GM21423 (cell line): ENCODE measurements at regions not wholly inside any gene's neighbourhood (a gene's known extent, or its start where the extent isn't known, plus 50 kb on each side); places are given as distances from the start of the nearest gene placed in this dataset.

Source experiments
- ATAC-seq: cut with Tn5 transposase; IDR thresholded peaks from one replicate; pipeline ENCODE4 v1.9.1; 2021; ENCODE audit warnings: mild to moderate bottlenecking, moderate library complexity; ENCODE audit not compliant: unreplicated experiment

DNA sequence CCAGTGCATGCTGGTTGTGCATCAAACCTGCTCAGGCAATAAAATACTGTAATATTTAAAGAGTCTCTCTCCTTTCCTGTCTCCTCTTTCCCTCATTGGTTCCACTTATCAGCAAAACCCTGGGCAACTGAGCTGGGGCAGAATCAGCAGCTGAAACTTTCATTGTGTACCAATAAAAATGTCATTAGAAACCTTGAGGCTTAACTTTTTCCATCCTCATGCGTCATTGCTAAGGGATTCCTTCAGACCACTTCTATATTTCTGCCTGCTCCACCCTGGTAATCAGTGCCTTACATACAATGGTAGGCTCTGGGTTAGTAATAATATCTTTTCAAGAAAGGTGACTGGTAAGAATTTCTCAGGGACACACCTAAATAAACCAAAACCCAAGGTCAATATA lies 880.3 kb downstream of the RPA4 start:
- ATAC-seq, result no peak

- no peak for ATAC-seq
Measured at GRCh38 chrX:97766501-97767095, 882.9 kb downstream of the RPA4 start.

- no peak for ATAC-seq
Measured at GRCh38 chrX:97787311-97787710, 903.6 kb downstream of the RPA4 start.

GRCh38 chrX:97787849-97788248 lies 904.1 kb downstream of the RPA4 start:
- ATAC-seq, result no peak

DNA sequence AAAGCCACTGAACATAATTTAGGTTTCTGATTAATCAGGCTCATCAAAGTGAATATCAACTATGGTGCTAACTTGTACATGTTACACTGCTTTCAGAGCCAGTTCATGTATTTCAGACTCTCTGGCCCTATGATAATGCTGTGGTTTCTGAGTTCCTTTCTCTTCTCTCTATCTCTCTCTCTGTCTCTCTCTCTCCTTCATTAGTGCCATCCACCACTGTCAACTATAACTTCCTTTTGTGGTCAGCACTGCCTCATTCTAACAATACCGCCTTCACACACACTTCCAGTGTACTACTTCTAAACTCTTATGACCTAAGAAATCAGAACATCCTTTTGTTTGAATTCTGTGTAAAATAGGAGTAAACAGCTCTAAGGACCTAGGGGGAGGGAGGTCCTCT lies 907.1 kb downstream of the RPA4 start:
- ATAC-seq, result no peak

- ATAC-seq, result no peak
Measured at GRCh38 chrX:97797076-97797475, 913.4 kb downstream of the RPA4 start.

DNA sequence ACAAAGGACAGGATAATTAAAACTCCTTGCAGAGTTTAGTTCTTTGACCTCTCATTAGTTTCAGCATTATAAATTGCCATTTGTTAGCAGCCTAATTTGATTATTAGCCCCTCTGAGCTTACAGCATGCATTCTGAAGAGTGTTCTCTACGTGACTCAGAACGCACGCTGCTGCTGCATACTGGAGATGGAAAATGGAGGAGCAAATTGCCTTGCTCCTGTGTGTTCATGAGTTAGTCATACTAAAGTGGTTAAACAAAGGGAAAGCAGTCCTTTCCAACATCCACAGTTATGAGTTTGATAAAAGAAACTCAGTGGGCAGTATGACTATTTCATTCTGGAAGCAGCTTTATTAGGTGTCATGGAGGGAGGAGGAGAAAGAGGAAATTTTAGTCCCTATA lies 922.5 kb downstream of the RPA4 start:
- ATAC-seq, result no peak

GRCh38 chrX:97806946-97807345 lies 923.2 kb downstream of the RPA4 start:
- ATAC-seq, result no peak

- ATAC-seq, result no peak
Measured at GRCh38 chrX:97820170-97820569, 936.5 kb downstream of the RPA4 start.

- ATAC-seq, result no peak
Measured at GRCh38 chrX:97828471-97828870, 944.8 kb downstream of the RPA4 start.

DNA sequence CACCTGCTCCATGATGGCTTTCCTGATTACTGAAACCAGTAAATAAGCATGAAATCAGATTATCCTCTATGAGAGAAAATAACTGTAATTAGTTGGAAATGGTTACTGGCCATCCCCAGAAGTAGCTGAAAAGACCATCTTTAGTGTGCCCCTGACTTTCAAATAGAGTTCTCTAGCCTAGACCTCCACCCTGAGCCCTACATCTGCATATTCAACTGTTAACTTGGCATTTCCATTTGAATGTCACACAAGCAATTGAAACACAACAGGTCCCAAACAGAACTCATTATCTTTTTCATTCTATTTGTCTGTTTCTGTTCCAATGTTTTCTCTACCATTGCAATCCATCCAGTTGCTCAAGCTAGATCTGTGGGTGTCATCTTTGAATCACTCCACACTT lies 952.3 kb downstream of the RPA4 start:
- ATAC-seq, result no peak

GRCh38 chrX:97841544-97842179 lies 958.0 kb downstream of the RPA4 start:
- ATAC-seq, result no peak

- no peak for ATAC-seq
Measured at GRCh38 chrX:97842468-97843199, 958.9 kb downstream of the RPA4 start.

DNA sequence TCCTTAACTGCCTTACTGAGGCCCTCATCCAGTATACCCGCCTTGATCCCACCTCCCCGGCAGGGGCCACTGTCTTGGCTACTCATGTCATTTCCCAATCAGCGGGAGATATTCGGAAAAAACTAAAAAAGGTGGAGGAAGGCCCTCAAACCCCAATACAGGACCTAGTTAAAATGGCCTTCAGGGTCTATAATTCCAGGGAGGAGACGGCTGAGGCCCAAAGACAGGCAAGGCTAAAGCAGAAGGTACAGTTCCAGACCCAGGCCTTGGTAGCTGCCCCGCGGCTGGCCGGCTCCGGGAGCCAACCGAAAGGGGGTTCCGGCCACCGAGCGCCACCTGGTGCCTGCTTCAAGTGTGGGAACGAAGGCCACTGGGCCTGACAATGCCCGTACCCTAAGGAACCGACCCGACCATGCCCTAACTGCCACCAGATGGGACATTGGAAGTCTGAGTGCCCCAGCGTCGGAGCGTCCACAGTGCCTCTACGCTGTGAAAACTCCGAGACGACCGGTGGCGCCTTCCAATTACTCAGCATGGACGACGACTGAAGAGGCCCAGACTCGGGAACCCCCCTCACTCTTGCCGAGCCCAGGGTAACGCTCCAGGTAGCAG lies 959.6 kb downstream of the RPA4 start:
- no peak for ATAC-seq

- ATAC-seq, result no peak
Measured at GRCh38 chrX:97844161-97844560, 960.5 kb downstream of the RPA4 start.

DNA sequence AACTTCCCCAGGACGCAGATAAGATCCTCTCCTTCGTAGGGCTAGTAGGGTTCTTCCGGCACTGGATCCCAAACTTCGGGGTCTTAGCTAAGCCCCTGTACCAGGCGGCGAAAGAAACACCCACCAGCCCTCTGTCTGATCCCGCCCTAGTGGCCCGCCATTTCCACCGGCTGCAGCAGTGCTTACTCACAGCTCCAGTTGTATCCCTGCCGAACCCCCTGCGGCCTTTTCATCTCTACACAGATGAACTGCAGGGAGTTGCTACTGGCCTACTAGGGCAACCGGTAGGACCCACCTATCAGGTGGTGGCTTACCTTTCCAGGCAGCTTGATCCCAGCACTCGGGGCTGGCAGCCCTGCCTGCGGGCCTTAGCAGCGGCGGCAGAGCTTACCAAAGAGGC lies 961.2 kb downstream of the RPA4 start:
- ATAC-seq, result no peak

GRCh38 chrX:97845451-97845850 lies 961.7 kb downstream of the RPA4 start:
- ATAC-seq, result no peak

- no peak for ATAC-seq
Measured at GRCh38 chrX:97846228-97846627, 962.5 kb downstream of the RPA4 start.

GRCh38 chrX:97846718-97847237 lies 963.1 kb downstream of the RPA4 start:
- ATAC-seq, result no peak

DNA sequence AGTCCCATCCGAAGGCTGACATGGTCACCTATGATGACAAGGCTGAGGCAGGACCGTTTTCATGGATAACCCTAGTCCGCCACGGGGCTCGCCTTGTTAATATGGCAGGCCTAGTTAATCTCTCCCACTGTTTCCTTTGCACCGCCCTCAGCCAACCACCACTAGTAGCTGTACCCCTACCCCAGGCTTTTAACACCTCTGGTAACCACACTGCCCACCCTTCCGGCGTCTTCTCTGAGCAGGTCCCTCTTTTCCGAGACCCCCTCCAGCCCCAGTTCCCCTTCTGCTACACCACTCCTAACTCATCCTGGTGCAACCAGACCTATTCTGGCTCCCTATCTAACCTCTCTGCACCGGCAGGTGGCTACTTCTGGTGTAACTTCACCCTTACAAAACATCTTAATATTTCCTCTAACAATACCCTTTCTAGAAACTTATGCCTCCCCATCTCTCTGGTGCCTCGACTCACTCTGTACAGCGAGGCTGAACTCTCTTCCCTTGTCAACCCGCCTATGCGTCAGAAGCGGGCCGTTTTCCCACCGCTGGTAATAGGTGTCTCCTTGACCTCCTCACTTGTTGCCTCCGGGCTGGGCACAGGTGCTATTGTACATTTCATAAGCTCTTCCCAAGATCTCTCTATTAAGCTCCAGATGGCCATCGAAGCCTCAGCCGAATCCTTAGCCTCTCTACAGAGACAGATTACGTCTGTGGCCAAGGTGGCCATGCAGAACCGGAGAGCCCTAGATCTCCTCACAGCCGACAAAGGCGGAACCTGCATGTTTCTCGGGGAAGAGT lies 964.4 kb downstream of the RPA4 start:
- no peak for ATAC-seq

DNA sequence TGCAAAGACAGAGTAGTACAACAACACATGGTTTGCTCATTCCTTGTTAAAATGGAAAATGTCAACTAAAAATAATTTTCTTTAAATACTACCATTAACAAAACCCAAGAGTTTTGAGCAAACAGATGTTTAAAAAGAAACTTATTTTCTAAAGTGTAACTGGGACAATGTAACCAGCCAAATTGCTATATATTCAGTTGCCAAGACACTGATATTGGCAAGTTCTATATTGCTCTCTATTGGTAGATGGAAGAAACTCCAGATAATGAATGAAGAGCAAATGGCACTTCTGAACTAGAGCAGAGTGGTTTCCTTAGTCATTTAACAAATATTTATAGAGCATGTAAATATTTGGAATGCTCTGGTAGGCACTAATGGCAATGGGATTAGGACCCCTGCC lies 966.2 kb downstream of the RPA4 start:
- no peak for ATAC-seq
